HG03460 (cell line): ENCODE measurements at regions not wholly inside any gene's neighbourhood (a gene's known extent, or its start where the extent isn't known, plus 50 kb on each side); places are given as distances from the start of the nearest gene placed in this dataset.

ENCODE experiments used
- ATAC-seq: cut with Tn5 transposase; IDR thresholded peaks from one replicate; pipeline ENCODE4 v1.9.1; 2021; ENCODE audit not compliant: unreplicated experiment

GRCh38 chr1:38097284-38097898 lies 50.8 kb upstream of the POU3F1 start:
- ATAC-seq, result no peak
